HEK293 (cell line): ENCODE measurements at regions not wholly inside any gene's neighbourhood (a gene's known extent, or its start where the extent isn't known, plus 50 kb on each side); places are given as distances from the start of the nearest gene placed in this dataset.

Source experiments
- CTCF ChIA-PET: fragments of 350-600 bp; formaldehyde crosslinking; extraction: SDS; loops from one replicate; lab custom pipeline; 2021; ENCODE audit warnings: antibody characterized with exemption; lab: Yijun Ruan, JAX
- POLR2A ChIA-PET: fragments of 300-600 bp; formaldehyde crosslinking; extraction: SDS; loops from one replicate; lab custom pipeline; 2020; ENCODE audit warnings: antibody characterized with exemption, inconsistent platforms; lab: Yijun Ruan, JAX
- H3K27ac ChIP-seq: fragments of 200-500 bp; sonication (Bioruptor generic); 2 replicates; pipeline ENCODE4 v1.5.1; 2014; ENCODE audit warnings: low read depth, low read length, control low read depth, inconsistent platforms; ENCODE audit errors: extremely low read depth
- H3K36me3 ChIP-seq, 2 experiments: fragments of 200-500 bp in 1 of 2; sonication (Bioruptor generic) in 1 of 2; 1 replicate in 1 of 2; 2 replicates in 1 of 2; pipeline ENCODE4 v1.5.1; 2014 to 2017; ENCODE audit warnings: inconsistent platforms in 2 of 2, low read length in 2 of 2; ENCODE audit not compliant: control insufficient read depth in 2 of 2, insufficient read depth in 1 of 2
- H3K4me1 ChIP-seq: fragments of 200-500 bp; sonication (Bioruptor generic); 2 replicates; pipeline ENCODE4 v1.5.1; 2014; ENCODE audit warnings: mild to moderate bottlenecking, low read length, inconsistent platforms; ENCODE audit not compliant: control insufficient read depth, insufficient read depth
- H3K4me3 ChIP-seq: 2 replicates; pipeline ENCODE4 v1.5.1; 2011; ENCODE audit warnings: low read depth, mild to moderate bottlenecking, control low read depth, low read length, moderate library complexity
- H3K9me3 ChIP-seq: fragments of 200-500 bp; sonication (Bioruptor generic); 2 replicates; pipeline ENCODE4 v1.5.1; 2014; ENCODE audit warnings: low read depth, low read length, inconsistent platforms; ENCODE audit not compliant: control insufficient read depth, insufficient read depth
- BCL6B ChIP-seq: fragments of 450-650 bp; formaldehyde crosslinking; IDR thresholded peaks from 2 replicates; pipeline ENCODE4 v1.5.1; 2017; ENCODE audit warnings: missing biosample characterization, missing genetic modification characterization
- EGR2 ChIP-seq: fragments of 450-650 bp; formaldehyde crosslinking; IDR thresholded peaks from 2 replicates; pipeline ENCODE4 v1.5.1; 2016; ENCODE audit warnings: low read depth, missing biosample characterization, missing genetic modification characterization
- MZF1 ChIP-seq: fragments of 450-650 bp; formaldehyde crosslinking; IDR thresholded peaks from 2 replicates; pipeline ENCODE4 v1.5.1; 2017; ENCODE audit warnings: missing biosample characterization, missing genetic modification characterization, borderline replicate concordance
- YY1 ChIP-seq: fragments of 450-650 bp; formaldehyde crosslinking; IDR thresholded peaks from 2 replicates; pipeline ENCODE4 v1.5.1; 2018; ENCODE audit warnings: missing biosample characterization, missing genetic modification characterization
- ZBTB11 ChIP-seq: fragments of 450-650 bp; formaldehyde crosslinking; conservative IDR thresholded peaks from 2 replicates; pipeline ENCODE4 v1.5.1; 2016; ENCODE audit warnings: low read depth, missing biosample characterization, missing genetic modification characterization
- ZNF10 ChIP-seq: fragments of 450-650 bp; formaldehyde crosslinking; IDR thresholded peaks from 2 replicates; pipeline ENCODE4 v1.5.1; 2017; ENCODE audit warnings: missing biosample characterization, missing genetic modification characterization
- ZNF112 ChIP-seq: fragments of 450-650 bp; formaldehyde crosslinking; IDR thresholded peaks from 2 replicates; pipeline ENCODE4 v1.5.0; 2017; ENCODE audit warnings: missing biosample characterization, missing genetic modification characterization
- ZNF202 ChIP-seq: fragments of 450-650 bp; formaldehyde crosslinking; IDR thresholded peaks from 2 replicates; pipeline ENCODE4 v1.5.1; 2016; ENCODE audit warnings: missing biosample characterization, missing genetic modification characterization, borderline replicate concordance
- ZNF214 ChIP-seq: fragments of 450-650 bp; formaldehyde crosslinking; IDR thresholded peaks from 2 replicates; pipeline ENCODE4 v1.5.1; 2017; ENCODE audit warnings: missing biosample characterization, mild to moderate bottlenecking, missing genetic modification characterization, borderline replicate concordance
- ZNF221 ChIP-seq: fragments of 450-650 bp; formaldehyde crosslinking; IDR thresholded peaks from 2 replicates; pipeline ENCODE4 v1.5.1; 2017; ENCODE audit warnings: missing biosample characterization, missing genetic modification characterization, borderline replicate concordance
- ZNF324 ChIP-seq: fragments of 450-650 bp; formaldehyde crosslinking; IDR thresholded peaks from 2 replicates; pipeline ENCODE4 v1.5.1; 2016; ENCODE audit warnings: missing biosample characterization, missing genetic modification characterization
- ZNF350 ChIP-seq: fragments of 450-650 bp; formaldehyde crosslinking; IDR thresholded peaks from 2 replicates; pipeline ENCODE4 v1.5.0; 2017; ENCODE audit warnings: missing biosample characterization, mild to moderate bottlenecking, missing genetic modification characterization
- ZNF37A ChIP-seq: fragments of 450-650 bp; IDR thresholded peaks from 2 replicates; pipeline ENCODE4 v1.5.1; 2018; ENCODE audit warnings: missing biosample characterization, missing genetic modification characterization
- ZNF416 ChIP-seq: fragments of 450-650 bp; formaldehyde crosslinking; IDR thresholded peaks from 2 replicates; pipeline ENCODE4 v1.5.1; 2016; ENCODE audit warnings: missing biosample characterization, missing genetic modification characterization
- ZNF48 ChIP-seq: fragments of 450-650 bp; formaldehyde crosslinking; IDR thresholded peaks from 2 replicates; pipeline ENCODE4 v1.5.1; 2016; ENCODE audit warnings: missing biosample characterization, missing genetic modification characterization
- ZNF513 ChIP-seq: fragments of 450-650 bp; IDR thresholded peaks from 2 replicates; pipeline ENCODE4 v1.5.1; 2018; ENCODE audit warnings: missing biosample characterization, missing genetic modification characterization
- ZNF544 ChIP-seq: fragments of 450-650 bp; formaldehyde crosslinking; IDR thresholded peaks from 2 replicates; pipeline ENCODE4 v1.5.0; 2017; ENCODE audit warnings: missing biosample characterization, missing genetic modification characterization
- ZNF558 ChIP-seq: fragments of 450-650 bp; formaldehyde crosslinking; IDR thresholded peaks from 2 replicates; pipeline ENCODE4 v1.5.1; 2016; ENCODE audit warnings: missing biosample characterization, missing genetic modification characterization
- ZNF654 ChIP-seq: fragments of 450-650 bp; formaldehyde crosslinking; IDR thresholded peaks from 2 replicates; pipeline ENCODE4 v1.5.1; 2016; ENCODE audit warnings: low read depth, missing biosample characterization, missing genetic modification characterization
- ZNF843 ChIP-seq: fragments of 450-650 bp; formaldehyde crosslinking; IDR thresholded peaks from 2 replicates; pipeline ENCODE4 v1.5.1; 2016; ENCODE audit warnings: missing biosample characterization, missing genetic modification characterization
- TF ChIP-seq, protein P1 (sequence below): fragments of 450-650 bp; formaldehyde crosslinking; IDR thresholded peaks from 2 replicates; pipeline ENCODE4 v1.5.1; 2016; ENCODE audit warnings: missing biosample characterization, missing genetic modification characterization, borderline replicate concordance

GRCh38 chr9:40928803-40929487 lies 199.5 kb downstream of the FOXD4L6 start (continued):
- TF ChIP-seq EGR2 (tag by site-specific recombination) (no peak), ZNF202 (no peak), ZNF350 (tag by site-specific recombination) (no peak), ZNF654 (tag by site-specific recombination) (no peak), ZNF112 (tag by site-specific recombination) (no peak), ZNF48 (tag by site-specific recombination) (no peak)

DNA sequence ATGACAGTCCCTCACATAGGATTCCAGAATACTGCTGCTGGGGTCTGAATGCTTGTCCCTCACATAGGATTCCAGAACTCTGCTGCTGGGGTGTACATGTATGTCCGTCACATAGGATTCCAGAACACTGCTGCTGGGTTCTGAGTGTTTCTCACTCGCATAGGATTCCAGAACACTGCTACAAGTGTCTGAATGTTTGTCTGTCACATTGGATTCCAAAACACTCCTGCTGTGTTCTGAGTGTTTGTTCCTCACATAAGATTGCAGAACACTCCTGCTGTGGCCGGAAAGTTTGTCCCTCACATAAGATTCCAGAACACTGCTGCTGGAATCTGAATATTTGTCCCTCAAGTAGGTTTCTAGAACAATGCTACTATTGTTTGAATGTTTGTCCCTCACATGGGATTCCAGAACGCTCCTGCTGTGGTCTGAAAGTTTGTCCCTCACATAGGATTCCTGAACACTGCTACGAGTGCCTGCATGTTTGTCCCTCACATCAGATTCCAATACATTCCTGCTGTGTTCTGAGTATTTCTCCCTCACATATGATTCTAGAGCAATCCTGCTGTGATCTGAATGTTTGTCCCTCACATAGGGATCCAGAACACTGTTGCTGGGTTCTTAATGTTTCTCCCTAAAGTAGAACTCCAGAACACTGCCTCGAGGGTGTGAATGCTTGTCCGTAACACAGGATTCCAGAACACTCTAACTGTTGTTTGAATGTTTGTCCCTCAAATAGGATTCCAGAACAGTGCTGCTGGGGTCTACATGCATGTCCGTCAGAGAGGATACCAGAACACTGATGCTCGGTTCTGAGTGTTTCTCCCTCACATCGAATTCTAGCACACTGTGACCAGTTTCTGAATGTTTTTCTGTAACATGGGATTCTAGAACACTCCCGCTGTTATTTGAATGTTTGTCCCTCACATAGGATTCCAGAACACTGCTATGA lies 200.4 kb downstream of the FOXD4L6 start:
- Histone ChIP-seq H3K27ac (no peak overlapping the region), H3K36me3 (no peaks in the 10 kb centered on the region), H3K9me3 (no peaks in the 10 kb centered on the region), H3K4me1 (no peaks in the 10 kb centered on the region), H3K4me3 (no peak overlapping the region)
- CTCF ChIA-PET: no interaction called here
- POLR2A ChIA-PET: no interaction called here
- no peak for TF ChIP-seq ZNF37A (tag by site-specific recombination)
- no peak for TF ChIP-seq ZNF10 (tag by site-specific recombination)
- TF ChIP-seq BCL6B (tag by site-specific recombination): no peak
- no peak for TF ChIP-seq YY1 (tag by site-specific recombination)
- no peak for TF ChIP-seq ZNF324
- no peak for TF ChIP-seq ZNF558 (tag by site-specific recombination)
- no peak for TF ChIP-seq ZNF221 (tag by site-specific recombination)
- TF ChIP-seq MZF1 (tag by site-specific recombination): no peak
- no peak for TF ChIP-seq ZNF513 (tag by site-specific recombination)
- TF ChIP-seq ZNF416 (tag by site-specific recombination): no peak
- TF ChIP-seq ZNF544 (tag by site-specific recombination): no peak
- no peak for TF ChIP-seq ZNF843 (tag by site-specific recombination)
- TF ChIP-seq ZBTB11 (tag by site-specific recombination): no peak
- no peak for TF ChIP-seq ZNF214 (tag by site-specific recombination)
- TF ChIP-seq, protein P1, sequence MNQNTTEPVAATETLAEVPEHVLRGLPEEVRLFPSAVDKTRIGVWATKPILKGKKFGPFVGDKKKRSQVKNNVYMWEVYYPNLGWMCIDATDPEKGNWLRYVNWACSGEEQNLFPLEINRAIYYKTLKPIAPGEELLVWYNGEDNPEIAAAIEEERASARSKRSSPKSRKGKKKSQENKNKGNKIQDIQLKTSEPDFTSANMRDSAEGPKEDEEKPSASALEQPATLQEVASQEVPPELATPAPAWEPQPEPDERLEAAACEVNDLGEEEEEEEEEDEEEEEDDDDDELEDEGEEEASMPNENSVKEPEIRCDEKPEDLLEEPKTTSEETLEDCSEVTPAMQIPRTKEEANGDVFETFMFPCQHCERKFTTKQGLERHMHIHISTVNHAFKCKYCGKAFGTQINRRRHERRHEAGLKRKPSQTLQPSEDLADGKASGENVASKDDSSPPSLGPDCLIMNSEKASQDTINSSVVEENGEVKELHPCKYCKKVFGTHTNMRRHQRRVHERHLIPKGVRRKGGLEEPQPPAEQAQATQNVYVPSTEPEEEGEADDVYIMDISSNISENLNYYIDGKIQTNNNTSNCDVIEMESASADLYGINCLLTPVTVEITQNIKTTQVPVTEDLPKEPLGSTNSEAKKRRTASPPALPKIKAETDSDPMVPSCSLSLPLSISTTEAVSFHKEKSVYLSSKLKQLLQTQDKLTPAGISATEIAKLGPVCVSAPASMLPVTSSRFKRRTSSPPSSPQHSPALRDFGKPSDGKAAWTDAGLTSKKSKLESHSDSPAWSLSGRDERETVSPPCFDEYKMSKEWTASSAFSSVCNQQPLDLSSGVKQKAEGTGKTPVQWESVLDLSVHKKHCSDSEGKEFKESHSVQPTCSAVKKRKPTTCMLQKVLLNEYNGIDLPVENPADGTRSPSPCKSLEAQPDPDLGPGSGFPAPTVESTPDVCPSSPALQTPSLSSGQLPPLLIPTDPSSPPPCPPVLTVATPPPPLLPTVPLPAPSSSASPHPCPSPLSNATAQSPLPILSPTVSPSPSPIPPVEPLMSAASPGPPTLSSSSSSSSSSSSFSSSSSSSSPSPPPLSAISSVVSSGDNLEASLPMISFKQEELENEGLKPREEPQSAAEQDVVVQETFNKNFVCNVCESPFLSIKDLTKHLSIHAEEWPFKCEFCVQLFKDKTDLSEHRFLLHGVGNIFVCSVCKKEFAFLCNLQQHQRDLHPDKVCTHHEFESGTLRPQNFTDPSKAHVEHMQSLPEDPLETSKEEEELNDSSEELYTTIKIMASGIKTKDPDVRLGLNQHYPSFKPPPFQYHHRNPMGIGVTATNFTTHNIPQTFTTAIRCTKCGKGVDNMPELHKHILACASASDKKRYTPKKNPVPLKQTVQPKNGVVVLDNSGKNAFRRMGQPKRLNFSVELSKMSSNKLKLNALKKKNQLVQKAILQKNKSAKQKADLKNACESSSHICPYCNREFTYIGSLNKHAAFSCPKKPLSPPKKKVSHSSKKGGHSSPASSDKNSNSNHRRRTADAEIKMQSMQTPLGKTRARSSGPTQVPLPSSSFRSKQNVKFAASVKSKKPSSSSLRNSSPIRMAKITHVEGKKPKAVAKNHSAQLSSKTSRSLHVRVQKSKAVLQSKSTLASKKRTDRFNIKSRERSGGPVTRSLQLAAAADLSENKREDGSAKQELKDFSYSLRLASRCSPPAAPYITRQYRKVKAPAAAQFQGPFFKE: no peak
